GM19351 (cell line): ENCODE measurements at regions not wholly inside any gene's neighbourhood (a gene's known extent, or its start where the extent isn't known, plus 50 kb on each side); places are given as distances from the start of the nearest gene placed in this dataset.
A peak's percentile ranks its signal among the peaks of the same experiment; 100 is the strongest.
"Not testable (repeated sequence)": the region's sequence is repeated elsewhere in the genome, so short reads cannot be mapped to it uniquely, and the experiment has no call there.

ENCODE experiments used
- ATAC-seq: cut with Tn5 transposase; IDR thresholded peaks from one replicate; pipeline ENCODE4 v1.9.1; 2021; ENCODE audit warnings: mild to moderate bottlenecking, moderate library complexity; ENCODE audit not compliant: unreplicated experiment

- not testable (repeated sequence) for ATAC-seq
Observed at GRCh38 chr1:120941066-120941465, 51.5 kb downstream of the PPIAL4A start.

GRCh38 chr1:120941836-120942217 lies 52.3 kb downstream of the PPIAL4A start:
- ATAC-seq, result not testable (repeated sequence)

GRCh38 chr1:120942218-120942944 lies 52.8 kb downstream of the PPIAL4A start:
- ATAC-seq, result peak; percentile 74

- ATAC-seq, result not testable (repeated sequence)
Observed at GRCh38 chr1:120942945-120943319, 53.4 kb downstream of the PPIAL4A start.

GRCh38 chr1:120944691-120945090 lies 55.1 kb downstream of the PPIAL4A start:
- not testable (repeated sequence) for ATAC-seq

- ATAC-seq, result not testable (repeated sequence)
Observed at GRCh38 chr1:120945122-120945521, 55.6 kb downstream of the PPIAL4A start.

GRCh38 chr1:120947114-120947513 lies 57.5 kb downstream of the PPIAL4A start:
- not testable (repeated sequence) for ATAC-seq

GRCh38 chr1:120949724-120950123 lies 60.2 kb downstream of the PPIAL4A start:
- not testable (repeated sequence) for ATAC-seq

GRCh38 chr1:120950633-120951032 lies 61.1 kb downstream of the PPIAL4A start:
- ATAC-seq, result not testable (repeated sequence)

GRCh38 chr1:120951100-120951499 lies 61.5 kb downstream of the PPIAL4A start:
- ATAC-seq, result not testable (repeated sequence)

- ATAC-seq, result not testable (repeated sequence)
Observed at GRCh38 chr1:120952207-120952870, 62.8 kb downstream of the PPIAL4A start.

GRCh38 chr1:120952871-120953265 lies 63.3 kb downstream of the PPIAL4A start:
- ATAC-seq, result not testable (repeated sequence)

- no peak for ATAC-seq
Observed at GRCh38 chr1:120954736-120955135, 65.2 kb downstream of the PPIAL4A start.

- ATAC-seq, result not testable (repeated sequence)
Observed at GRCh38 chr1:120955961-120956360, 66.4 kb downstream of the PPIAL4A start.

GRCh38 chr1:120966018-120966417 lies 76.4 kb downstream of the PPIAL4A start:
- ATAC-seq, result not testable (repeated sequence)

- ATAC-seq, result not testable (repeated sequence)
Observed at GRCh38 chr1:120972863-120973262, 83.3 kb downstream of the PPIAL4A start.

- not testable (repeated sequence) for ATAC-seq
Observed at GRCh38 chr1:120973836-120974235, 84.3 kb downstream of the PPIAL4A start.

GRCh38 chr1:120977279-120977678 lies 87.7 kb downstream of the PPIAL4A start:
- not testable (repeated sequence) for ATAC-seq

GRCh38 chr1:120981489-120982094 lies 92.0 kb downstream of the PPIAL4A start:
- ATAC-seq, result not testable (repeated sequence)

- not testable (repeated sequence) for ATAC-seq
Observed at GRCh38 chr1:120994614-120995013, 105.0 kb downstream of the PPIAL4A start.

- peak; percentile 54 for ATAC-seq
Observed at GRCh38 chr1:120995025-120995424, 105.5 kb downstream of the PPIAL4A start.
